GM12872 (cell line): ENCODE measurements at regions not wholly inside any gene's neighbourhood (a gene's known extent, or its start where the extent isn't known, plus 50 kb on each side); places are given as distances from the start of the nearest gene placed in this dataset.

Source experiments
- TF ChIP-seq, protein P1 (sequence below): IDR thresholded peaks from 3 replicates; pipeline ENCODE4 v1.5.1; 2011; ENCODE audit warnings: low read depth, mild to moderate bottlenecking, low read length, moderate library complexity; ENCODE audit not compliant: insufficient read depth

DNA sequence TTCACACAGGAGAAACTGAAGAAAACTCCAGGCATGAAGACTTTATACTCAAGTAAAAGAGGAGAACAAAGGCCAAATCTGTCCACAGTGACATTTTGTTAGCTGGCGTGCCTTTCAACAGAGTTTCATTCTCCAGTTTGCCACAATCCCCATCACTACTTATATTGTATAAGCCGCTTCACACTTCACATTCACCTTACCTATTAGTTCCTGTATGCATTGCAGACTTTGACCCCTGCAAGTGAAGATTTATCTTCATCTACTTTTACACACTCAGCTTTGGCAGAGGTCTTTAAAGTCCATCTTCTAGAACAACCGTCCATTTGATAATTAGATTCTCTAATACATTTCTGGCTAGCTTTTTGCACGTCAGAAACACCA lies 56.8 kb upstream of the TANK start:
- TF ChIP-seq, protein P1, sequence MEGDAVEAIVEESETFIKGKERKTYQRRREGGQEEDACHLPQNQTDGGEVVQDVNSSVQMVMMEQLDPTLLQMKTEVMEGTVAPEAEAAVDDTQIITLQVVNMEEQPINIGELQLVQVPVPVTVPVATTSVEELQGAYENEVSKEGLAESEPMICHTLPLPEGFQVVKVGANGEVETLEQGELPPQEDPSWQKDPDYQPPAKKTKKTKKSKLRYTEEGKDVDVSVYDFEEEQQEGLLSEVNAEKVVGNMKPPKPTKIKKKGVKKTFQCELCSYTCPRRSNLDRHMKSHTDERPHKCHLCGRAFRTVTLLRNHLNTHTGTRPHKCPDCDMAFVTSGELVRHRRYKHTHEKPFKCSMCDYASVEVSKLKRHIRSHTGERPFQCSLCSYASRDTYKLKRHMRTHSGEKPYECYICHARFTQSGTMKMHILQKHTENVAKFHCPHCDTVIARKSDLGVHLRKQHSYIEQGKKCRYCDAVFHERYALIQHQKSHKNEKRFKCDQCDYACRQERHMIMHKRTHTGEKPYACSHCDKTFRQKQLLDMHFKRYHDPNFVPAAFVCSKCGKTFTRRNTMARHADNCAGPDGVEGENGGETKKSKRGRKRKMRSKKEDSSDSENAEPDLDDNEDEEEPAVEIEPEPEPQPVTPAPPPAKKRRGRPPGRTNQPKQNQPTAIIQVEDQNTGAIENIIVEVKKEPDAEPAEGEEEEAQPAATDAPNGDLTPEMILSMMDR: no peak

- TF ChIP-seq, protein P1: no peak
Observed at GRCh38 chr2:161104054-161104553, 56.1 kb upstream of the TANK start.

- TF ChIP-seq, protein P1: no peak
Observed at GRCh38 chr2:161107265-161107664, 53.0 kb upstream of the TANK start.
